Stomach (tissue), 4 donors: ENCODE measurements at regions not wholly inside any gene's neighbourhood (a gene's known extent, or its start where the extent isn't known, plus 50 kb on each side); places are given as distances from the start of the nearest gene placed in this dataset.

ENCODE experiments used
- CTCF ChIP-seq, 7 experiments: fragments of 450-650 bp in 4 of 7; fragments of 200-600 bp in 3 of 7; sonication (generic) in 3 of 7; IDR thresholded peaks; one replicate each; pipeline ENCODE4 v1.5.1; 2016 to 2019; ENCODE audit warnings: antibody characterized with exemption in 7 of 7, control low read depth in 2 of 7, mild to moderate bottlenecking in 1 of 7
- POLR2A ChIP-seq, 4 donors: fragments of 450-650 bp; IDR thresholded peaks; one replicate each; pipeline ENCODE4 v1.6.1; 2016; ENCODE audit warnings: antibody characterized with exemption in 4 of 4, control low read depth in 2 of 4, mild to moderate bottlenecking in 1 of 4, moderate library complexity in 1 of 4

GRCh38 chr18:23341983-23342382, 111.1 kb upstream of the RIOK3 start:
- TF ChIP-seq CTCF (IDR thresholded peaks at IDR 0.05) (no peak), POLR2A (IDR thresholded peaks at IDR 0.05) (no peak)
